WTC11 (cell line): ENCODE measurements at regions not wholly inside any gene's neighbourhood (a gene's known extent, or its start where the extent isn't known, plus 50 kb on each side); places are given as distances from the start of the nearest gene placed in this dataset.

Experiments
- ATAC-seq: fragments of 200-7000 bp; cut with Tn5 transposase; 2 replicates; pipeline ENCODE4 v1.10.0; 2021; ENCODE audit warnings: mild to moderate bottlenecking, moderate library complexity
- CTCF ChIA-PET: fragments of 300-600 bp; sonication (Branson Sonifier 250); formaldehyde crosslinking; loops from one replicate; lab custom pipeline; 2021; ENCODE audit warnings: antibody characterized with exemption; lab: Charles Lee
- POLR2A ChIA-PET: fragments of 350-600 bp; sonication (Branson Sonifier 250); formaldehyde crosslinking; loops from one replicate; lab custom pipeline; 2021; ENCODE audit warnings: antibody characterized with exemption; lab: Charles Lee
- DNase-seq: peaks from one replicate; pipeline ENCODE4 v3.0.0; 2021; ENCODE audit warnings: low spot score
- H3K27ac Mint-ChIP-seq: 2 replicates; pipeline ENCODE4 v1.8.0; 2021; ENCODE audit warnings: mixed read lengths
- H3K27me3 Mint-ChIP-seq: 2 replicates; pipeline ENCODE4 v1.8.0; 2021; ENCODE audit warnings: low read depth, mild to moderate bottlenecking, moderate library complexity, mixed read lengths
- H3K36me3 Mint-ChIP-seq: 2 replicates; pipeline ENCODE4 v1.8.0; 2021; ENCODE audit warnings: mixed read lengths
- H3K4me1 Mint-ChIP-seq: 2 replicates; pipeline ENCODE4 v1.8.0; 2022; ENCODE audit warnings: mixed read lengths
- H3K4me3 Mint-ChIP-seq: 2 replicates; pipeline ENCODE4 v1.8.0; 2021; ENCODE audit warnings: mild to moderate bottlenecking, moderate library complexity, mixed read lengths
- H3K9me3 Mint-ChIP-seq: 2 replicates; pipeline ENCODE4 v1.8.0; 2021; ENCODE audit warnings: mixed read lengths
- AFF4 ChIP-seq: sonication (generic); formaldehyde crosslinking; IDR thresholded peaks from 2 replicates; pipeline ENCODE4 v1.8.1; 2023; ENCODE audit warnings: mild to moderate bottlenecking, missing genetic modification reagents, borderline replicate concordance
- ATF6 ChIP-seq: sonication (generic); formaldehyde crosslinking; IDR thresholded peaks from 2 replicates; pipeline ENCODE4 v1.8.1; 2023; ENCODE audit warnings: mild to moderate bottlenecking, missing genetic modification reagents
- CREB1 ChIP-seq: sonication (generic); formaldehyde crosslinking; IDR thresholded peaks from 2 replicates; pipeline ENCODE4 v1.8.0; 2023; ENCODE audit warnings: mild to moderate bottlenecking, missing genetic modification reagents
- CREM ChIP-seq: sonication (generic); formaldehyde crosslinking; IDR thresholded peaks from 2 replicates; pipeline ENCODE4 v1.8.1; 2022; ENCODE audit warnings: mild to moderate bottlenecking, missing genetic modification reagents, moderate library complexity
- ESRRA ChIP-seq: sonication (generic); formaldehyde crosslinking; IDR thresholded peaks from 2 replicates; pipeline ENCODE4 v1.8.1; 2022; ENCODE audit warnings: mild to moderate bottlenecking, missing genetic modification reagents, borderline replicate concordance
- FOXK1 ChIP-seq: sonication (generic); formaldehyde crosslinking; IDR thresholded peaks from 2 replicates; pipeline ENCODE4 v1.8.0; 2022; ENCODE audit warnings: mild to moderate bottlenecking, moderate library complexity, missing genetic modification reagents
- GTF2I ChIP-seq: fragments of 250-450 bp; sonication (Bioruptor Pico); conservative IDR thresholded peaks from 2 replicates; pipeline ENCODE4 v1.4.0; 2021; ENCODE audit warnings: mild to moderate bottlenecking
- HMGXB4 ChIP-seq: sonication (generic); formaldehyde crosslinking; IDR thresholded peaks from 2 replicates; pipeline ENCODE4 v1.8.1; 2023; ENCODE audit warnings: mild to moderate bottlenecking, moderate library complexity, missing genetic modification reagents
- KAT7 ChIP-seq: sonication (generic); formaldehyde crosslinking; IDR thresholded peaks from 2 replicates; pipeline ENCODE4 v1.8.1; 2023; ENCODE audit warnings: missing genetic modification reagents, mild to moderate bottlenecking, borderline replicate concordance
- NR1H2 ChIP-seq: sonication (generic); formaldehyde crosslinking; IDR thresholded peaks from 2 replicates; pipeline ENCODE4 v1.9.0; 2021; ENCODE audit warnings: mild to moderate bottlenecking, moderate library complexity, missing genetic modification reagents
- SP1 ChIP-seq: sonication (generic); formaldehyde crosslinking; conservative IDR thresholded peaks from 2 replicates; pipeline ENCODE4 v1.8.1; 2022; ENCODE audit warnings: missing genetic modification reagents
- TCF7 ChIP-seq: sonication (generic); formaldehyde crosslinking; IDR thresholded peaks from 2 replicates; pipeline ENCODE4 v1.8.0; 2022; ENCODE audit warnings: mild to moderate bottlenecking, low read depth, missing genetic modification reagents, moderate library complexity
- ZNF121 ChIP-seq: sonication (generic); formaldehyde crosslinking; IDR thresholded peaks from 2 replicates; pipeline ENCODE4 v1.8.0; 2023; ENCODE audit warnings: missing genetic modification reagents
- ZNF138 ChIP-seq: sonication (generic); formaldehyde crosslinking; conservative IDR thresholded peaks from 2 replicates; pipeline ENCODE4 v1.8.1; 2022; ENCODE audit warnings: mild to moderate bottlenecking, moderate library complexity, missing genetic modification reagents
- ZNF396 ChIP-seq: fragments of 250-450 bp; sonication (Bioruptor Pico); IDR thresholded peaks from 2 replicates; pipeline ENCODE4 v1.8.0; 2021; ENCODE audit warnings: mild to moderate bottlenecking, moderate library complexity, borderline replicate concordance
- ZNF512 ChIP-seq: sonication (generic); formaldehyde crosslinking; IDR thresholded peaks from 2 replicates; pipeline ENCODE4 v1.8.1; 2022; ENCODE audit warnings: missing genetic modification reagents, borderline replicate concordance
- ZNF532 ChIP-seq: fragments of 250-450 bp; sonication (Bioruptor Pico); IDR thresholded peaks from 2 replicates; pipeline ENCODE4 v1.9.0; 2021; ENCODE audit warnings: mild to moderate bottlenecking, borderline replicate concordance
- ZSCAN18 ChIP-seq: fragments of 250-450 bp; sonication (Bioruptor Pico); IDR thresholded peaks from 2 replicates; pipeline ENCODE4 v2.1.2; 2022; ENCODE audit warnings: mild to moderate bottlenecking, moderate library complexity

GRCh38 chr6:112659912-112660311, 312.8 kb downstream of the RFPL4B start:
- Mint-ChIP-seq H3K36me3 (no peaks in the 10 kb centered on the region), H3K4me1 (no peaks in the 10 kb centered on the region), H3K27ac (no peak overlapping the region), H3K4me3 (no peak overlapping the region), H3K27me3 (no peaks in the 10 kb centered on the region), H3K9me3 (no peaks in the 10 kb centered on the region)
- ATAC-seq, result no peak
- DNase-seq, result no peak
- ChIA-PET CTCF (no interaction called here), POLR2A (no interaction called here)
- no peak for TF ChIP-seq GTF2I (CRISPR knock-in tag)
- no peak for TF ChIP-seq ZNF396
- no peak for TF ChIP-seq TCF7
- TF ChIP-seq ZNF512 (CRISPR knock-in tag), result no peak
- TF ChIP-seq ZNF532, result no peak
- TF ChIP-seq ATF6 (CRISPR knock-in tag), result no peak
- TF ChIP-seq NR1H2 (CRISPR knock-in tag), result no peak
- no peak for TF ChIP-seq FOXK1 (CRISPR knock-in tag)
- TF ChIP-seq SP1 (CRISPR knock-in tag), result no peak
- TF ChIP-seq ZNF121, result no peak
- no peak for TF ChIP-seq ZNF138
- no peak for TF ChIP-seq CREB1 (CRISPR knock-in tag)
- TF ChIP-seq CREM (CRISPR knock-in tag), result no peak
- no peak for TF ChIP-seq AFF4

GRCh38 chr6:112660626-112661025, 313.5 kb downstream of the RFPL4B start:
- Mint-ChIP-seq H3K27me3 (no peaks in the 10 kb centered on the region), H3K4me3 (no peak overlapping the region), H3K9me3 (no peaks in the 10 kb centered on the region), H3K36me3 (no peaks in the 10 kb centered on the region), H3K4me1 (no peaks in the 10 kb centered on the region)
- no peak for DNase-seq
- CTCF ChIA-PET, result no interaction called here
- POLR2A ChIA-PET, result no interaction called here
- ATAC-seq, result no peak
- no peak for TF ChIP-seq ZSCAN18 (CRISPR knock-in tag)
- TF ChIP-seq HMGXB4 (CRISPR knock-in tag), result no peak
- TF ChIP-seq KAT7 (CRISPR knock-in tag), result no peak
- no peak for TF ChIP-seq ESRRA
- TF ChIP-seq, all 79 proteins: peak for 0
- no peak overlapping the region for H3K27ac Mint-ChIP-seq
